Prostate gland (tissue), 2 donors: ENCODE measurements at regions not wholly inside any gene's neighbourhood (a gene's known extent, or its start where the extent isn't known, plus 50 kb on each side); places are given as distances from the start of the nearest gene placed in this dataset.

ENCODE experiments used
- DNase-seq: peaks from one replicate; pipeline ENCODE4 v3.0.0-alpha.2; 2019; ENCODE audit warnings: low spot score
- H3K27ac ChIP-seq, 2 donors: fragments of 200-600 bp; sonication (generic); 2 replicates each; pipeline ENCODE4 v1.5.1; 2017 to 2019
- H3K27me3 ChIP-seq: fragments of 200-600 bp; sonication (generic); replicated peaks from 2 replicates; pipeline ENCODE4 v1.5.1; 2019; ENCODE audit not compliant: insufficient read depth
- H3K36me3 ChIP-seq, 2 donors: fragments of 200-600 bp; sonication (generic); 1 replicate in 1 of 2; 2 replicates in 1 of 2; pipeline versions ENCODE4 v1.5.1 to v1.8.1; 2017 to 2019
- H3K4me1 ChIP-seq: fragments of 200-600 bp; sonication (generic); replicated peaks from 2 replicates; pipeline ENCODE4 v1.5.1; 2019
- H3K4me3 ChIP-seq, 2 donors: fragments of 200-600 bp; sonication (generic); 2 replicates each; pipeline ENCODE4 v1.5.1; 2017 to 2019
- H3K9me3 ChIP-seq: fragments of 200-600 bp; sonication (generic); 2 replicates; pipeline ENCODE4 v1.5.1; 2017
- POLR2A ChIP-seq: fragments of 450-650 bp; IDR thresholded peaks from one replicate; pipeline ENCODE4 v1.6.1; 2016; ENCODE audit warnings: antibody characterized with exemption, mild to moderate bottlenecking
- POLR2AphosphoS5 ChIP-seq: sonication (generic); formaldehyde crosslinking; IDR thresholded peaks from one replicate; pipeline ENCODE4 v1.6.1; 2017; ENCODE audit warnings: antibody characterized with exemption
- WGBS: methylation state at CpG from one replicate; pipeline ENCODE4 v1.1.5; 2018; 5-methylcytosine and 5-hydroxymethylcytosine counted together
- intact Hi-C: fragments of 100-400 bp; cut with DNase I; formaldehyde crosslinking; loops from one replicate; pipeline ENCODE4 v1.14.2; 2022
- TF ChIP-seq, protein P1 (sequence below), 4 experiments: fragments of 200-600 bp in 2 of 4; fragments of 450-650 bp in 2 of 4; sonication (generic) in 2 of 4; IDR thresholded peaks; 1 replicate in 3 of 4; 2 replicates in 1 of 4; pipeline ENCODE4 v1.5.1; 2016 to 2019; ENCODE audit warnings: antibody characterized with exemption in 4 of 4, mild to moderate bottlenecking in 2 of 4, moderate library complexity in 2 of 4

DNA sequence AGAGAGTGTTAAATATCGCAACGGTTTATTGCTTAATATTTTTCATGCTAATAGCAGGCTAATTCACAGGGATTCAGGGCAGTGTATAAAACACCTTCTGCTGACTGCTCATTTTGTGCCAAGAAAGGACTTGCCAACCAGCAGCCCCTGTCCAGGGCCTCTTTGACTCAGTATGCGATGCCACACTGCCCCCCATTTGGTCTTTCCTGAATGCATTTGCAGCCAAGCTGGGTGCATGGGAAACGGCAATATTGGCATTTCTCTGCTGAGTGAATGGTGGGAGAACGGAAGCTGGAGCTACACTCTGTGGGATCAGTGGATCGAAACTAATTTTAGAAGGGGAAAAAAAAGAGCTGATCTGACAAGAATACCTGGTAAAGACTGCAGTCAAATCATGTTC lies 152.9 kb upstream of the C16orf82 start:
- no peaks in the 10 kb centered on the region for H3K36me3 ChIP-seq
- no peak overlapping the region for H3K4me3 ChIP-seq
- 55% methylated on average over 6 of the region's 6 CpGs for WGBS
- no peak for TF ChIP-seq POLR2AphosphoS5
- TF ChIP-seq, protein P1, sequence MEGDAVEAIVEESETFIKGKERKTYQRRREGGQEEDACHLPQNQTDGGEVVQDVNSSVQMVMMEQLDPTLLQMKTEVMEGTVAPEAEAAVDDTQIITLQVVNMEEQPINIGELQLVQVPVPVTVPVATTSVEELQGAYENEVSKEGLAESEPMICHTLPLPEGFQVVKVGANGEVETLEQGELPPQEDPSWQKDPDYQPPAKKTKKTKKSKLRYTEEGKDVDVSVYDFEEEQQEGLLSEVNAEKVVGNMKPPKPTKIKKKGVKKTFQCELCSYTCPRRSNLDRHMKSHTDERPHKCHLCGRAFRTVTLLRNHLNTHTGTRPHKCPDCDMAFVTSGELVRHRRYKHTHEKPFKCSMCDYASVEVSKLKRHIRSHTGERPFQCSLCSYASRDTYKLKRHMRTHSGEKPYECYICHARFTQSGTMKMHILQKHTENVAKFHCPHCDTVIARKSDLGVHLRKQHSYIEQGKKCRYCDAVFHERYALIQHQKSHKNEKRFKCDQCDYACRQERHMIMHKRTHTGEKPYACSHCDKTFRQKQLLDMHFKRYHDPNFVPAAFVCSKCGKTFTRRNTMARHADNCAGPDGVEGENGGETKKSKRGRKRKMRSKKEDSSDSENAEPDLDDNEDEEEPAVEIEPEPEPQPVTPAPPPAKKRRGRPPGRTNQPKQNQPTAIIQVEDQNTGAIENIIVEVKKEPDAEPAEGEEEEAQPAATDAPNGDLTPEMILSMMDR (IDR thresholded peaks at IDR 0.05), result no peak
- no peak for TF ChIP-seq POLR2A
- no peaks in the 10 kb centered on the region for H3K9me3 ChIP-seq
- DNase-seq, result no peak
- H3K27ac ChIP-seq, result no peak overlapping the region
- intact Hi-C loops, result no loop called here
- no peaks in the 10 kb centered on the region for H3K4me1 ChIP-seq
- no peaks in the 10 kb centered on the region for H3K27me3 ChIP-seq

DNA sequence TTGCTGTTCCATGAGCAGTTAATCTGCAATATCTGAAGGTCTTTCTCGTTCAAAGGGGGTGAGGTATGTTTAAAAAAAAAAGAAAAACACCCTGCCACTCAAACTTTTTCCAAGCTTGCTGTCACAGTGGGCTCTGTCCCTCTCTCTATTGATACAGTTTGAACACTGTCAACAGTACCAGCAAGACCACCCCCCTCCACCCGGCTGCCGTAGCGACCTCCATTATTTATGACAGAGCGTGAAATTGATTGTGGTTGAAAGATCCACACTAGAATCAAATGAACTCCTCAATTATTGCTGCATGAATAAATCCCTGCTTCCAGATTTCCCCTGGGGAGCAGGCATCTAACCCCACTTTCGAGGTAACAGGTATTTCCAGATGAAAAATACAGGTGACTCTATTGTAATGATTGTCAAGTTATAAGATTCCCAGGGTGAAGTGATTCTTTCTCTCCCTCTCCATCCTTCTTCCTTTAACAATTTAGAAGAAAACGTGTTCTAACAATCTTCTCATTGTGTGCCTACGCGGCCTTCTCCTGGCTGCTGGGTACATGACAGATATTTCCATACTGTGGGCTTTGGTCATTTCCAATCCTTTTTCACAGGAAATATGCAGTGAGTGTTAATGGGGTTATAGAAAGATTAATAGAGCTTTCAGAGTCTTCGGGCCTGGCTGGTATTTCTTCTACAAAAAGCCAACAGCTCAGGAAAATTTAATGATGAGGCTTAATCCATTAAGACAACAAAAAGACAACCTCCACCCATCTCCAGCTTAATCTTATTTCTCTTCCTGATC lies 135.7 kb upstream of the C16orf82 start:
- H3K36me3 ChIP-seq, result no peaks in the 10 kb centered on the region
- intact Hi-C loops, result no loop called here
- 63% methylated on average over 10 of the region's 10 CpGs for WGBS
- H3K4me1 ChIP-seq, result no peaks in the 10 kb centered on the region
- DNase-seq, result no peak
- no peaks in the 10 kb centered on the region for H3K9me3 ChIP-seq
- H3K27me3 ChIP-seq, result no peaks in the 10 kb centered on the region
- no peak overlapping the region for H3K4me3 ChIP-seq
- no peak overlapping the region for H3K27ac ChIP-seq
- TF ChIP-seq, protein P1 (IDR thresholded peaks at IDR 0.05), result no peak
- TF ChIP-seq POLR2A, result no peak
- TF ChIP-seq POLR2AphosphoS5, result no peak

DNA sequence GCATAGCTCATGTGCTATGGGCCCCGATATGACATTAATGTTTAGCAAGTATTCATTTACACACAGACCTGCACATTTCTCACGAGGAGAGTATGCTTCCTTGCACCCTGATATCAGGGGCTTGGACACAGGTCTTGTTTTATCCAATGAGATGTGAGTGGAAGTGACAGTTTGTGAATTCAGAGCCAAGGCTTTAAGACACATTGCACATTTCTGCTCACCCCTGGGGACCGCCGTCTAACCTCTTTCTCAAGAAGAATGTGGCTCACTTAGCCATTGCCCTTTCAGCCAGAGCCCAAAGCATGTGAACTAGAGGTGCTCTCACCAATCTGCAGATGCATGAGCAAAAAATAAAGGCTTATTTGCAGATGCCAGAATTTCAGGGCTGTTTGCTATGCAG lies 116.1 kb upstream of the C16orf82 start:
- intact Hi-C loops, result no loop called here
- H3K9me3 ChIP-seq, result no peaks in the 10 kb centered on the region
- H3K36me3 ChIP-seq, result no peaks in the 10 kb centered on the region
- H3K4me1 ChIP-seq, result no peaks in the 10 kb centered on the region
- no peaks in the 10 kb centered on the region for H3K27me3 ChIP-seq
- WGBS, result 56% methylated on average over 4 of the region's 4 CpGs
- H3K4me3 ChIP-seq, result no peak overlapping the region
- H3K27ac ChIP-seq, result no peak overlapping the region
- no peak for TF ChIP-seq POLR2A
- no peak for TF ChIP-seq POLR2AphosphoS5
- TF ChIP-seq, protein P1 (IDR thresholded peaks at IDR 0.05), result no peak
- no peak for DNase-seq

DNA sequence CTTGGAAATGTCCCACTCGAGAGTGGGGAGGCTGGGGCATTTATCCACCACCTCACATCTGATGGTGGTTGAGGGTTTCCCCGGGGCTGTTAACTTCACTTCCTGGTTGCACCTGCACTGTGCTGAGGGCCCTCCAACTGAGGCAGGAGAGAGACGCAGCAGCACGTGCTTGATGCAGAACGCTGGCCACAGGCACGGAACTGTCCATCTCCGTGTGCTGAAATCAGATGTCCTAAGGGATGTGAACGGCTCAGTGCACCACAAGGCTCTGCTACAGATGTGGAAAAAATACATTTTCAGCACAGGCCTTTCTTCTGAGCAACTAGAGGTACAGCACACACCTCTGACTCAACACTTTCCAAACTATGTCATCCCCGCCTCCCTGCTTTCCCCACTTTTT lies 114.8 kb upstream of the C16orf82 start:
- intact Hi-C loops, result no loop called here
- DNase-seq, result no peak
- Histone ChIP-seq H3K27ac (no peak overlapping the region), H3K27me3 (no peaks in the 10 kb centered on the region), H3K4me1 (no peaks in the 10 kb centered on the region), H3K4me3 (no peak overlapping the region), H3K36me3 (no peaks in the 10 kb centered on the region), H3K9me3 (no peaks in the 10 kb centered on the region)
- WGBS, result 17% methylated on average over 9 of the region's 9 CpGs
- TF ChIP-seq POLR2AphosphoS5 (no peak), POLR2A (no peak)
- TF ChIP-seq, protein P1 (IDR thresholded peaks at IDR 0.05), result no peak

DNA sequence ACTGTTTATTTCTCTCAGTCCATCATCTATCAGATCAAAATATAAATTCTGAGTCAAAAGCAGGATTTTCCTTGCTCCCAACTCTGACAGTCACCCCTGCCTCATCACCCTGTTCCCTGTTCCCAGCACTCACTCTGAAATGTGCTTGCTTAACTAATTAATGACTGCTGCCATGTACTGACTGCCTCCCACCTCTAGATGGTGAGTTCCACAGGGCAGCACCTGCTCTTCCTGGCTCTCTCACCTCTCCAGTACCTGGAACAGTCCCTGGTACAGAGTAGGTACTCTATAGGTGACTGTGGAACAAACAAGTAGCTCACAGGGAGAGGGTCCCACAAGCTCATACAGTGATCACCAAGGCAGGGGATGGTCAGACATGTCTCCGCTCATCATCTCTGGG lies 114.3 kb upstream of the C16orf82 start:
- no peak for DNase-seq
- no peak for TF ChIP-seq POLR2AphosphoS5
- TF ChIP-seq POLR2A, result no peak
- TF ChIP-seq, protein P1 (IDR thresholded peaks at IDR 0.05), result no peak
- whole genome bisulfite sequencing, result 100% methylated on average over 1 of the region's 1 CpG
- intact Hi-C loops, result no loop called here
- Histone ChIP-seq H3K36me3 (no peaks in the 10 kb centered on the region), H3K4me3 (no peak overlapping the region), H3K27me3 (no peaks in the 10 kb centered on the region), H3K27ac (no peak overlapping the region), H3K4me1 (no peaks in the 10 kb centered on the region), H3K9me3 (no peaks in the 10 kb centered on the region)
